Head of caudate nucleus (tissue), 42 donors: ENCODE measurements at regions not wholly inside any gene's neighbourhood (a gene's known extent, or its start where the extent isn't known, plus 50 kb on each side); places are given as distances from the start of the nearest gene placed in this dataset.

Source experiments
- DNase-seq, 42 donors: peaks; one replicate each; pipeline versions ENCODE4 v3.0.0 to v3.0.0-alpha.2; 2020 to 2021; ENCODE audit warnings: mixed read lengths in 7 of 42
- intact Hi-C: fragments of 100-400 bp; cut with DNase I; formaldehyde crosslinking; loops from one replicate; pipeline ENCODE4 v1.15.0; 2022

- intact Hi-C loops: no loop called here
Measured at GRCh38 chr6:138682704-138683527, 90.7 kb upstream of the CCDC28A start.

GRCh38 chr6:138685257-138685656, 88.3 kb upstream of the CCDC28A start:
- DNase-seq: no peak
- intact Hi-C loops: no loop called here

More at GRCh38 chr6:138682704-138683527, 90.7 kb upstream of the CCDC28A start:
- peak in 25 of 42 donors; percentile 4 to 69 (median 32) for DNase-seq

- intact Hi-C loops: no loop called here
- DNase-seq: no peak
Measured at GRCh38 chr6:138685781-138686180, 87.8 kb upstream of the CCDC28A start.

GRCh38 chr6:138688580-138688979, 85.0 kb upstream of the CCDC28A start:
- no peak for DNase-seq
- intact Hi-C loops: no loop called here

- peak in 6 of 42 donors; percentile 18 to 58 (median 34) for DNase-seq
- intact Hi-C loops: no loop called here
Measured at GRCh38 chr6:138689849-138690248, 83.7 kb upstream of the CCDC28A start.

GRCh38 chr6:138690975-138691594, 82.5 kb upstream of the CCDC28A start:
- intact Hi-C loops: no loop called here
- no peak for DNase-seq

- DNase-seq: peak in 4 of 42 donors; percentile 5 to 52 (median 33)
- intact Hi-C loops: no loop called here
Measured at GRCh38 chr6:138691595-138692057, 81.9 kb upstream of the CCDC28A start.

- intact Hi-C loops: no loop called here
- DNase-seq: peak in 40 of 42 donors; percentile 31 to 86 (median 66)
Measured at GRCh38 chr6:138692058-138692977, 81.3 kb upstream of the CCDC28A start.

GRCh38 chr6:138692978-138693909, 80.3 kb upstream of the CCDC28A start:
- intact Hi-C loops: no loop called here
- peak in 35 of 42 donors; percentile 11 to 66 (median 33) for DNase-seq

- intact Hi-C loops: no loop called here
- DNase-seq: no peak
Measured at GRCh38 chr6:138695193-138695592, 78.4 kb upstream of the CCDC28A start.

GRCh38 chr6:138714493-138714892, 59.1 kb upstream of the CCDC28A start:
- DNase-seq: no peak
- intact Hi-C loops: no loop called here

- intact Hi-C loops: no loop called here
- no peak for DNase-seq
Measured at GRCh38 chr6:138716013-138716412, 57.6 kb upstream of the CCDC28A start.

GRCh38 chr6:138716971-138717665, 56.5 kb upstream of the CCDC28A start:
- intact Hi-C loops: no loop called here
- no peak for DNase-seq

GRCh38 chr6:138719011-138719635, 54.4 kb upstream of the CCDC28A start:
- peak in 1 of 42 donors; percentile 11 for DNase-seq
- intact Hi-C loops: no loop called here

- intact Hi-C loops: no loop called here
- DNase-seq: no peak
Measured at GRCh38 chr6:138719744-138720143, 53.8 kb upstream of the CCDC28A start.

- intact Hi-C loops: no loop called here
- DNase-seq: peak in 2 of 42 donors; percentile 3 to 18
Measured at GRCh38 chr6:138722425-138723371, 50.9 kb upstream of the CCDC28A start.
